HEK293 (cell line): ENCODE measurements at regions not wholly inside any gene's neighbourhood (a gene's known extent, or its start where the extent isn't known, plus 50 kb on each side); places are given as distances from the start of the nearest gene placed in this dataset.

Source experiments
- CTCF ChIA-PET: fragments of 350-600 bp; formaldehyde crosslinking; extraction: SDS; loops from one replicate; lab custom pipeline; 2021; ENCODE audit warnings: antibody characterized with exemption; lab: Yijun Ruan, JAX
- POLR2A ChIA-PET: fragments of 300-600 bp; formaldehyde crosslinking; extraction: SDS; loops from one replicate; lab custom pipeline; 2020; ENCODE audit warnings: antibody characterized with exemption, inconsistent platforms; lab: Yijun Ruan, JAX
- H3K27ac ChIP-seq: fragments of 200-500 bp; sonication (Bioruptor generic); 2 replicates; pipeline ENCODE4 v1.5.1; 2014; ENCODE audit warnings: low read depth, low read length, control low read depth, inconsistent platforms; ENCODE audit errors: extremely low read depth
- H3K36me3 ChIP-seq, 2 experiments: fragments of 200-500 bp in 1 of 2; sonication (Bioruptor generic) in 1 of 2; 1 replicate in 1 of 2; 2 replicates in 1 of 2; pipeline ENCODE4 v1.5.1; 2014 to 2017; ENCODE audit warnings: inconsistent platforms in 2 of 2, low read length in 2 of 2; ENCODE audit not compliant: control insufficient read depth in 2 of 2, insufficient read depth in 1 of 2
- H3K4me1 ChIP-seq: fragments of 200-500 bp; sonication (Bioruptor generic); 2 replicates; pipeline ENCODE4 v1.5.1; 2014; ENCODE audit warnings: mild to moderate bottlenecking, low read length, inconsistent platforms; ENCODE audit not compliant: control insufficient read depth, insufficient read depth
- H3K4me3 ChIP-seq: 2 replicates; pipeline ENCODE4 v1.5.1; 2011; ENCODE audit warnings: low read depth, mild to moderate bottlenecking, control low read depth, low read length, moderate library complexity
- H3K9me3 ChIP-seq: fragments of 200-500 bp; sonication (Bioruptor generic); 2 replicates; pipeline ENCODE4 v1.5.1; 2014; ENCODE audit warnings: low read depth, low read length, inconsistent platforms; ENCODE audit not compliant: control insufficient read depth, insufficient read depth
- BCL11A ChIP-seq: fragments of 450-650 bp; formaldehyde crosslinking; IDR thresholded peaks from 2 replicates; pipeline ENCODE4 v1.5.1; 2016; ENCODE audit warnings: low read depth, missing biosample characterization, missing genetic modification characterization
- GFI1B ChIP-seq: fragments of 450-650 bp; formaldehyde crosslinking; IDR thresholded peaks from 2 replicates; pipeline ENCODE4 v1.5.1; 2016; ENCODE audit warnings: missing biosample characterization, missing genetic modification characterization
- HOXD13 ChIP-seq: sonication (generic); formaldehyde crosslinking; IDR thresholded peaks from 2 replicates; pipeline ENCODE4 v1.8.0; 2022; ENCODE audit warnings: missing genetic modification reagents, borderline replicate concordance
- MEIS1 ChIP-seq: sonication (generic); formaldehyde crosslinking; IDR thresholded peaks from 2 replicates; pipeline ENCODE4 v1.8.1; 2022; ENCODE audit warnings: missing genetic modification reagents, mild to moderate bottlenecking, borderline replicate concordance
- ZFP3 ChIP-seq: fragments of 450-650 bp; formaldehyde crosslinking; IDR thresholded peaks from 2 replicates; pipeline ENCODE4 v1.5.1; 2016; ENCODE audit warnings: low read depth, missing biosample characterization, missing genetic modification characterization
- ZNF114 ChIP-seq: fragments of 450-650 bp; formaldehyde crosslinking; IDR thresholded peaks from 2 replicates; pipeline ENCODE4 v1.5.0; 2017; ENCODE audit warnings: missing biosample characterization, missing genetic modification characterization
- ZNF121 ChIP-seq: fragments of 450-650 bp; formaldehyde crosslinking; IDR thresholded peaks from 2 replicates; pipeline ENCODE4 v1.5.1; 2016; ENCODE audit warnings: missing biosample characterization, missing genetic modification characterization
- ZNF211 ChIP-seq: fragments of 450-650 bp; formaldehyde crosslinking; IDR thresholded peaks from 2 replicates; pipeline ENCODE4 v1.5.1; 2016; ENCODE audit warnings: low read depth, missing biosample characterization, missing genetic modification characterization
- ZNF324 ChIP-seq: fragments of 450-650 bp; formaldehyde crosslinking; IDR thresholded peaks from 2 replicates; pipeline ENCODE4 v1.5.1; 2016; ENCODE audit warnings: missing biosample characterization, missing genetic modification characterization
- ZNF394 ChIP-seq: fragments of 450-650 bp; formaldehyde crosslinking; IDR thresholded peaks from 2 replicates; pipeline ENCODE4 v1.5.1; 2016; ENCODE audit warnings: missing biosample characterization, missing genetic modification characterization, mild to moderate bottlenecking, moderate library complexity, borderline replicate concordance
- ZNF585B ChIP-seq: fragments of 450-650 bp; formaldehyde crosslinking; IDR thresholded peaks from 2 replicates; pipeline ENCODE4 v1.5.1; 2016; ENCODE audit warnings: missing biosample characterization, missing genetic modification characterization
- ZNF610 ChIP-seq: fragments of 450-650 bp; formaldehyde crosslinking; IDR thresholded peaks from 2 replicates; pipeline ENCODE4 v1.5.1; 2016; ENCODE audit warnings: missing biosample characterization, missing genetic modification characterization, borderline replicate concordance
- ZNF624 ChIP-seq: fragments of 450-650 bp; formaldehyde crosslinking; IDR thresholded peaks from 2 replicates; pipeline ENCODE4 v1.5.1; 2017; ENCODE audit warnings: missing biosample characterization, missing genetic modification characterization
- ZNF626 ChIP-seq: fragments of 450-650 bp; sonication (Bioruptor Pico); formaldehyde crosslinking; IDR thresholded peaks from 2 replicates; pipeline ENCODE4 v1.5.1; 2018; ENCODE audit warnings: missing biosample characterization, missing genetic modification characterization, inconsistent platforms
- ZNF654 ChIP-seq: fragments of 450-650 bp; formaldehyde crosslinking; IDR thresholded peaks from 2 replicates; pipeline ENCODE4 v1.5.1; 2016; ENCODE audit warnings: low read depth, missing biosample characterization, missing genetic modification characterization
- ZNF792 ChIP-seq: fragments of 450-650 bp; formaldehyde crosslinking; IDR thresholded peaks from 2 replicates; pipeline ENCODE4 v1.5.1; 2016; ENCODE audit warnings: missing biosample characterization, missing genetic modification characterization
- TF ChIP-seq, protein P1 (sequence below): fragments of 450-650 bp; formaldehyde crosslinking; IDR thresholded peaks from 2 replicates; pipeline ENCODE4 v1.5.1; 2016; ENCODE audit warnings: missing biosample characterization, missing genetic modification characterization
- TF ChIP-seq, protein P2 (sequence below): fragments of 450-650 bp; formaldehyde crosslinking; IDR thresholded peaks from 2 replicates; pipeline ENCODE4 v1.5.1; 2016; ENCODE audit warnings: missing biosample characterization, missing genetic modification characterization
- TF ChIP-seq, protein P3 (sequence below): fragments of 450-650 bp; IDR thresholded peaks from 2 replicates; pipeline ENCODE4 v1.5.1; 2018; ENCODE audit warnings: missing biosample characterization, mild to moderate bottlenecking, missing genetic modification characterization
- TF ChIP-seq, protein P4 (sequence below): fragments of 450-650 bp; formaldehyde crosslinking; IDR thresholded peaks from 2 replicates; pipeline ENCODE4 v1.5.1; 2016; ENCODE audit warnings: missing biosample characterization, missing genetic modification characterization
- TF ChIP-seq, protein P5 (sequence below): sonication (generic); formaldehyde crosslinking; IDR thresholded peaks from 2 replicates; pipeline ENCODE4 v1.8.1; 2022; ENCODE audit warnings: mild to moderate bottlenecking, moderate library complexity, missing genetic modification reagents
- TF ChIP-seq, protein P6 (sequence below): fragments of 450-650 bp; formaldehyde crosslinking; IDR thresholded peaks from 2 replicates; pipeline ENCODE4 v1.5.1; 2016; ENCODE audit warnings: missing biosample characterization, missing genetic modification characterization, borderline replicate concordance
- TF ChIP-seq, protein P7 (sequence below): fragments of 450-650 bp; formaldehyde crosslinking; IDR thresholded peaks from 2 replicates; pipeline ENCODE4; 2016; ENCODE audit warnings: missing biosample characterization, missing genetic modification characterization

DNA sequence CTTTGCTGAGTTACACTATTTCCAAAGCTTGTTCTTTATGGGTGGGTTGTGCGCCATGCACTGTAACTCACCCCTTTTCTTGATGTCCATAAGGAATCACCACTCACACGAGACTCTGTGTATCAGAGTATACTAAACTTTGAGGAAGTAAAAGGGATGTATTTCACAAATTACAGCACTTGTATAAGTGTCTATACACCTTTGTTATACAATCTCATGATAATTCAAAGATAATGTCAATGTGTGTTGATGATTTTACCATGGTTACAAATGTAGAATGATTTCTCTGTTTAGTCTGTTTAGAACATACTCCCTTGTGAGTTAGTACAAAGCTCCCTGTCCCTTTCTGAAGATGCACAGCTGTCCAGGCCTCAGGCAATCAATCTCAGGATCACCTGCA lies 922.2 kb upstream of the MAP3K7 start (continued):
- no peak for TF ChIP-seq ZNF324
- TF ChIP-seq ZFP3 (tag by site-specific recombination) = no peak
- TF ChIP-seq ZNF394 = no peak
- no peak for TF ChIP-seq GFI1B (tag by site-specific recombination)
- TF ChIP-seq, protein P1, sequence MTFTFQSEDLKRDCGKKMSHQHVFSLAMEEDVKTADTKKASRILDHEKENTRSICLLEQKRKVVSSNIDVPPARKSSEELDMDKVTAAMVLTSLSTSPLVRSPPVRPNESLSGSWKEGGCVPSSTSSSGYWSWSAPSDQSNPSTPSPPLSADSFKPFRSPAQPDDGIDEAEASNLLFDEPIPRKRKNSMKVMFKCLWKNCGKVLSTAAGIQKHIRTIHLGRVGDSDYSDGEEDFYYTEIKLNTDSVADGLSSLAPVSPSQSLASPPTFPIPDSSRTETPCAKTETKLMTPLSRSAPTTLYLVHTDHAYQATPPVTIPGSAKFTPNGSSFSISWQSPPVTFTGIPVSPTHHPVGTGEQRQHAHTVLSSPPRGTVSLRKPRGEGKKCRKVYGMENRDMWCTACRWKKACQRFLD = no peak
- no peak for TF ChIP-seq ZNF121 (tag by site-specific recombination)
- no peak for TF ChIP-seq ZNF585B (tag by site-specific recombination)
- TF ChIP-seq, protein P2, sequence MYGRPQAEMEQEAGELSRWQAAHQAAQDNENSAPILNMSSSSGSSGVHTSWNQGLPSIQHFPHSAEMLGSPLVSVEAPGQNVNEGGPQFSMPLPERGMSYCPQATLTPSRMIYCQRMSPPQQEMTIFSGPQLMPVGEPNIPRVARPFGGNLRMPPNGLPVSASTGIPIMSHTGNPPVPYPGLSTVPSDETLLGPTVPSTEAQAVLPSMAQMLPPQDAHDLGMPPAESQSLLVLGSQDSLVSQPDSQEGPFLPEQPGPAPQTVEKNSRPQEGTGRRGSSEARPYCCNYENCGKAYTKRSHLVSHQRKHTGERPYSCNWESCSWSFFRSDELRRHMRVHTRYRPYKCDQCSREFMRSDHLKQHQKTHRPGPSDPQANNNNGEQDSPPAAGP (tag by site-specific recombination) = no peak
- TF ChIP-seq, protein P3, sequence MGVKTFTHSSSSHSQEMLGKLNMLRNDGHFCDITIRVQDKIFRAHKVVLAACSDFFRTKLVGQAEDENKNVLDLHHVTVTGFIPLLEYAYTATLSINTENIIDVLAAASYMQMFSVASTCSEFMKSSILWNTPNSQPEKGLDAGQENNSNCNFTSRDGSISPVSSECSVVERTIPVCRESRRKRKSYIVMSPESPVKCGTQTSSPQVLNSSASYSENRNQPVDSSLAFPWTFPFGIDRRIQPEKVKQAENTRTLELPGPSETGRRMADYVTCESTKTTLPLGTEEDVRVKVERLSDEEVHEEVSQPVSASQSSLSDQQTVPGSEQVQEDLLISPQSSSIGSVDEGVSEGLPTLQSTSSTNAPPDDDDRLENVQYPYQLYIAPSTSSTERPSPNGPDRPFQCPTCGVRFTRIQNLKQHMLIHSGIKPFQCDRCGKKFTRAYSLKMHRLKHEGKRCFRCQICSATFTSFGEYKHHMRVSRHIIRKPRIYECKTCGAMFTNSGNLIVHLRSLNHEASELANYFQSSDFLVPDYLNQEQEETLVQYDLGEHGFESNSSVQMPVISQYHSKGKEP (tag by site-specific recombination) = no peak

DNA sequence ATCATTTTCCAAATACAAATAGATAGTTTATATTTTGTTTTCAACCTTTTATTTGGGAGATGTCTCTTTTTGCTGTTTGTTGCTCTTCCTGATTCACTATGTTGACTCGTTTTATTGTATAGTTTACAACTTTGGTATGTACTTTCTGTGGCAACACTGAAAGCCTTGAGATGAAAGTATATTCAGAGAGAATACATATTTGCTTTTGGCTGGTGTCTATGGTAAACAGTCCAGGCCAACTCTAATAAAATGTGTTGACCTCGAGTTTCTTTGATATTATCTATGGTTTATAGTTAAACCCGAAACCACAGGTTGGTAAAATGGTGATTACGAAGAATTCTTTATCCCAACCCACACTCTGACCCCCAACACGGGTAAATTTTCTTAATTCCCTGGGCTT lies 919.6 kb upstream of the MAP3K7 start:
- TF ChIP-seq MEIS1 (CRISPR knock-in tag) (no peak), BCL11A (no peak), HOXD13 (CRISPR knock-in tag) (no peak), ZNF624 (tag by site-specific recombination) (no peak)
- TF ChIP-seq, protein P4, sequence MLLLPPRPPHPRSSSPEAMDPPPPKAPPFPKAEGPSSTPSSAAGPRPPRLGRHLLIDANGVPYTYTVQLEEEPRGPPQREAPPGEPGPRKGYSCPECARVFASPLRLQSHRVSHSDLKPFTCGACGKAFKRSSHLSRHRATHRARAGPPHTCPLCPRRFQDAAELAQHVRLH (tag by site-specific recombination) = no peak
- TF ChIP-seq, protein P5, sequence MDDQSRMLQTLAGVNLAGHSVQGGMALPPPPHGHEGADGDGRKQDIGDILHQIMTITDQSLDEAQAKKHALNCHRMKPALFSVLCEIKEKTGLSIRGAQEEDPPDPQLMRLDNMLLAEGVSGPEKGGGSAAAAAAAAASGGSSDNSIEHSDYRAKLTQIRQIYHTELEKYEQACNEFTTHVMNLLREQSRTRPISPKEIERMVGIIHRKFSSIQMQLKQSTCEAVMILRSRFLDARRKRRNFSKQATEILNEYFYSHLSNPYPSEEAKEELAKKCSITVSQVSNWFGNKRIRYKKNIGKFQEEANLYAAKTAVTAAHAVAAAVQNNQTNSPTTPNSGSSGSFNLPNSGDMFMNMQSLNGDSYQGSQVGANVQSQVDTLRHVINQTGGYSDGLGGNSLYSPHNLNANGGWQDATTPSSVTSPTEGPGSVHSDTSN = no peak
- TF ChIP-seq, all 188 proteins: peak for 0
- Histone ChIP-seq H3K27ac (no peak overlapping the region), H3K36me3 (no peaks in the 10 kb centered on the region), H3K9me3 (no peaks in the 10 kb centered on the region), H3K4me1 (no peaks in the 10 kb centered on the region), H3K4me3 (no peak overlapping the region)
- ChIA-PET POLR2A (no interaction called here), CTCF (interaction anchor here (0.7 kb wide), 1 partner anchor 32 kb away, joined by 6 read pairs; no protein-coding TSS in a partner anchor)

DNA sequence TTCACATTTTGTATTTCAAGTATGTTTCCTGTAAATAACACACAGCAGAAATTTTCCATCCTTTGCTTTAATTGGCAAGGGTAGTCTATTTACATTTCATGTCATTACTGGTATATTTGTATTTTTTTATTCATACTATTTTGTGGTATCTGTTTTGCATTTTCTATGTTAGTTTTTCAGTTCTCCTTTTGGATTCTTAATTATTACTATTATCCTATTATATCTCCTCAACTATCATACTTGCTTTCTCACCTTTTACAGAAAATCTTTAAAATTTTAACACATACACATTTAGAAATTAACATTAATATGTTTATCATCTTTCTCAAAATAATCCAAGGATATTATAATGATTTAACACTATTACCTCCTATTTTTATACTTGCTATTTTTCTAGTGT lies 918.3 kb upstream of the MAP3K7 start:
- H3K36me3 ChIP-seq = no peaks in the 10 kb centered on the region
- H3K4me3 ChIP-seq = no peak overlapping the region
- TF ChIP-seq ZNF211 (tag by site-specific recombination) = no peak
- no peak for TF ChIP-seq ZNF626 (tag by site-specific recombination)
- TF ChIP-seq GFI1B (tag by site-specific recombination) = no peak
- TF ChIP-seq, protein P6, sequence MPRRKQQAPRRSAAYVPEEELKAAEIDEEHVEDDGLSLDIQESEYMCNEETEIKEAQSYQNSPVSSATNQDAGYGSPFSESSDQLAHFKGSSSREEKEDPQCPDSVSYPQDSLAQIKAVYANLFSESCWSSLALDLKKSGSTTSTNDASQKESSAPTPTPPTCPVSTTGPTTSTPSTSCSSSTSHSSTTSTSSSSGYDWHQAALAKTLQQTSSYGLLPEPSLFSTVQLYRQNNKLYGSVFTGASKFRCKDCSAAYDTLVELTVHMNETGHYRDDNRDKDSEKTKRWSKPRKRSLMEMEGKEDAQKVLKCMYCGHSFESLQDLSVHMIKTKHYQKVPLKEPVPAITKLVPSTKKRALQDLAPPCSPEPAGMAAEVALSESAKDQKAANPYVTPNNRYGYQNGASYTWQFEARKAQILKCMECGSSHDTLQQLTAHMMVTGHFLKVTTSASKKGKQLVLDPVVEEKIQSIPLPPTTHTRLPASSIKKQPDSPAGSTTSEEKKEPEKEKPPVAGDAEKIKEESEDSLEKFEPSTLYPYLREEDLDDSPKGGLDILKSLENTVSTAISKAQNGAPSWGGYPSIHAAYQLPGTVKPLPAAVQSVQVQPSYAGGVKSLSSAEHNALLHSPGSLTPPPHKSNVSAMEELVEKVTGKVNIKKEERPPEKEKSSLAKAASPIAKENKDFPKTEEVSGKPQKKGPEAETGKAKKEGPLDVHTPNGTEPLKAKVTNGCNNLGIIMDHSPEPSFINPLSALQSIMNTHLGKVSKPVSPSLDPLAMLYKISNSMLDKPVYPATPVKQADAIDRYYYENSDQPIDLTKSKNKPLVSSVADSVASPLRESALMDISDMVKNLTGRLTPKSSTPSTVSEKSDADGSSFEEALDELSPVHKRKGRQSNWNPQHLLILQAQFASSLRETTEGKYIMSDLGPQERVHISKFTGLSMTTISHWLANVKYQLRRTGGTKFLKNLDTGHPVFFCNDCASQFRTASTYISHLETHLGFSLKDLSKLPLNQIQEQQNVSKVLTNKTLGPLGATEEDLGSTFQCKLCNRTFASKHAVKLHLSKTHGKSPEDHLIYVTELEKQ (tag by site-specific recombination) = no peak
- no peak for TF ChIP-seq ZNF114 (tag by site-specific recombination)
- no peak for TF ChIP-seq ZNF654
- TF ChIP-seq ZNF610 (tag by site-specific recombination) = no peak
- TF ChIP-seq ZNF792 (tag by site-specific recombination) = no peak
- TF ChIP-seq, protein P7, sequence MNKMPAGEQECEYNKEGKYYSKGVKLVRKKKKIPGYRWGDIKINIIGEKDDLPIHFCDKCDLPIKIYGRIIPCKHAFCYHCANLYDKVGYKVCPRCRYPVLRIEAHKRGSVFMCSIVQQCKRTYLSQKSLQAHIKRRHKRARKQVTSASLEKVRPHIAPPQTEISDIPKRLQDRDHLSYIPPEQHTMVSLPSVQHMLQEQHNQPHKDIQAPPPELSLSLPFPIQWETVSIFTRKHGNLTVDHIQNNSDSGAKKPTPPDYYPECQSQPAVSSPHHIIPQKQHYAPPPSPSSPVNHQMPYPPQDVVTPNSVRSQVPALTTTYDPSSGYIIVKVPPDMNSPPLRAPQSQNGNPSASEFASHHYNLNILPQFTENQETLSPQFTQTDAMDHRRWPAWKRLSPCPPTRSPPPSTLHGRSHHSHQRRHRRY (tag by site-specific recombination) = no peak

More for the DNA sequence above, 918.3 kb upstream of the MAP3K7 start:
- Histone ChIP-seq H3K9me3 (no peaks in the 10 kb centered on the region), H3K27ac (no peak overlapping the region), H3K4me1 (no peaks in the 10 kb centered on the region)
- ChIA-PET CTCF (interaction anchor here (0.6 to 0.7 kb wide), 2 partner anchors 180 to 1560 kb away, joined by 3 read pairs; no protein-coding TSS in a partner anchor), POLR2A (no interaction called here)
